KMS-11 (cell line): ENCODE measurements at regions not wholly inside any gene's neighbourhood (a gene's known extent, or its start where the extent isn't known, plus 50 kb on each side); places are given as distances from the start of the nearest gene placed in this dataset.

ENCODE experiments used
- H2AFZ ChIP-seq: fragments of 200-600 bp; sonication (generic); 2 replicates; pipeline ENCODE4 v1.6.1; 2016; ENCODE audit warnings: antibody characterized with exemption, mixed run types, low read depth
- H3K27ac ChIP-seq: fragments of 200-600 bp; sonication (generic); 2 replicates; pipeline ENCODE4 v1.6.1; 2016; ENCODE audit warnings: mild to moderate bottlenecking, mixed run types
- H3K27me3 ChIP-seq: fragments of 200-600 bp; sonication (generic); 2 replicates; pipeline ENCODE4 v1.6.1; 2017; ENCODE audit warnings: mild to moderate bottlenecking, low read depth, mixed run types, moderate library complexity; ENCODE audit not compliant: insufficient read depth
- H3K36me3 ChIP-seq: fragments of 200-600 bp; sonication (generic); 2 replicates; pipeline ENCODE4 v1.6.1; 2017; ENCODE audit warnings: mild to moderate bottlenecking, mixed run types; ENCODE audit not compliant: insufficient read depth
- H3K4me1 ChIP-seq: fragments of 200-600 bp; sonication (generic); 2 replicates; pipeline ENCODE4 v1.6.1; 2016; ENCODE audit warnings: mild to moderate bottlenecking, low read depth, mixed run types; ENCODE audit not compliant: poor library complexity, severe bottlenecking
- H3K4me2 ChIP-seq: fragments of 200-600 bp; sonication (generic); 2 replicates; pipeline ENCODE4 v1.7.0; 2016; ENCODE audit warnings: mild to moderate bottlenecking, mixed run types
- H3K4me3 ChIP-seq: fragments of 200-600 bp; sonication (generic); IDR thresholded peaks from 2 replicates; pipeline ENCODE4 v1.6.1; 2017; ENCODE audit warnings: low read depth, low read length, mixed read lengths; ENCODE audit not compliant: insufficient read depth
- H3K79me2 ChIP-seq: fragments of 200-600 bp; sonication (generic); 2 replicates; pipeline ENCODE4 v1.6.1; 2016; ENCODE audit warnings: low read depth, mixed run types; ENCODE audit not compliant: insufficient read depth
- H3K9ac ChIP-seq: fragments of 200-600 bp; sonication (generic); 2 replicates; pipeline ENCODE4 v1.6.1; 2016; ENCODE audit warnings: mild to moderate bottlenecking, mixed run types
- H4K20me1 ChIP-seq: fragments of 200-600 bp; sonication (generic); 2 replicates; pipeline ENCODE4 v1.6.1; 2016; ENCODE audit warnings: mild to moderate bottlenecking, mixed run types; ENCODE audit not compliant: insufficient read depth
- TF ChIP-seq, protein P1 (sequence below): fragments of 200-600 bp; sonication (generic); conservative IDR thresholded peaks from 2 replicates; pipeline ENCODE4 v1.6.1; 2017; ENCODE audit warnings: low read depth, mild to moderate bottlenecking, antibody characterized with exemption, low read length, moderate library complexity, mixed read lengths

DNA sequence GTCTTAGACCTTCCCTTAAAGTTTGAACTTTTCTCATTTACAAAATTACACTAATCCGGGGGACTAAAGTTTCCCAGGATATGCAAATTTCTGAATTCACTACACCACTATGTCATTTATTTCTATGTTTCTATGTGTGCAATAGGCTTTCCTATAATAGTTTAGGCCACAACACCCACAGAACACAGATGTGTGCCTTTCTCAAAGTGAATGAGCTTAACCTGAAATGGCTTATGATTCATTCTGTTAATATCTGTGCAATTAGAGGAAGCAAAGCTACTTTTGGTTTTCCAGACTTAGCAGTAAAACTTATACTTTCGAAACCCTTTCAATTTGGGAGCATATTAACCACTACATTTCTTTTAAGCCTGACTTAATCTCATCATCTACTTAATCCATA lies 748.1 kb downstream of the GBE1 start:
- no peak overlapping the region for H2AFZ ChIP-seq
- H3K27ac ChIP-seq, result no peak overlapping the region
- H3K27me3 ChIP-seq, result no peaks in the 10 kb centered on the region
- TF ChIP-seq, protein P1, sequence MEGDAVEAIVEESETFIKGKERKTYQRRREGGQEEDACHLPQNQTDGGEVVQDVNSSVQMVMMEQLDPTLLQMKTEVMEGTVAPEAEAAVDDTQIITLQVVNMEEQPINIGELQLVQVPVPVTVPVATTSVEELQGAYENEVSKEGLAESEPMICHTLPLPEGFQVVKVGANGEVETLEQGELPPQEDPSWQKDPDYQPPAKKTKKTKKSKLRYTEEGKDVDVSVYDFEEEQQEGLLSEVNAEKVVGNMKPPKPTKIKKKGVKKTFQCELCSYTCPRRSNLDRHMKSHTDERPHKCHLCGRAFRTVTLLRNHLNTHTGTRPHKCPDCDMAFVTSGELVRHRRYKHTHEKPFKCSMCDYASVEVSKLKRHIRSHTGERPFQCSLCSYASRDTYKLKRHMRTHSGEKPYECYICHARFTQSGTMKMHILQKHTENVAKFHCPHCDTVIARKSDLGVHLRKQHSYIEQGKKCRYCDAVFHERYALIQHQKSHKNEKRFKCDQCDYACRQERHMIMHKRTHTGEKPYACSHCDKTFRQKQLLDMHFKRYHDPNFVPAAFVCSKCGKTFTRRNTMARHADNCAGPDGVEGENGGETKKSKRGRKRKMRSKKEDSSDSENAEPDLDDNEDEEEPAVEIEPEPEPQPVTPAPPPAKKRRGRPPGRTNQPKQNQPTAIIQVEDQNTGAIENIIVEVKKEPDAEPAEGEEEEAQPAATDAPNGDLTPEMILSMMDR, result no peak
- no peaks in the 10 kb centered on the region for H3K79me2 ChIP-seq
- H3K9ac ChIP-seq, result no peak overlapping the region
- no peaks in the 10 kb centered on the region for H3K4me1 ChIP-seq
- no peaks in the 10 kb centered on the region for H3K36me3 ChIP-seq
- no peak overlapping the region for H3K4me2 ChIP-seq
- no peak overlapping the region for H3K4me3 ChIP-seq
- no peaks in the 10 kb centered on the region for H4K20me1 ChIP-seq

GRCh38 chr3:81005992-81006391 lies 755.5 kb downstream of the GBE1 start:
- H3K79me2 ChIP-seq, result no peaks in the 10 kb centered on the region
- no peak overlapping the region for H3K4me3 ChIP-seq
- no peak overlapping the region for H2AFZ ChIP-seq
- no peaks in the 10 kb centered on the region for H4K20me1 ChIP-seq
- H3K9ac ChIP-seq, result no peak overlapping the region
- no peaks in the 10 kb centered on the region for H3K27me3 ChIP-seq
- H3K4me2 ChIP-seq, result no peak overlapping the region
- H3K27ac ChIP-seq, result no peak overlapping the region
- no peaks in the 10 kb centered on the region for H3K4me1 ChIP-seq
- TF ChIP-seq, protein P1, result no peak
- H3K36me3 ChIP-seq, result no peaks in the 10 kb centered on the region

DNA sequence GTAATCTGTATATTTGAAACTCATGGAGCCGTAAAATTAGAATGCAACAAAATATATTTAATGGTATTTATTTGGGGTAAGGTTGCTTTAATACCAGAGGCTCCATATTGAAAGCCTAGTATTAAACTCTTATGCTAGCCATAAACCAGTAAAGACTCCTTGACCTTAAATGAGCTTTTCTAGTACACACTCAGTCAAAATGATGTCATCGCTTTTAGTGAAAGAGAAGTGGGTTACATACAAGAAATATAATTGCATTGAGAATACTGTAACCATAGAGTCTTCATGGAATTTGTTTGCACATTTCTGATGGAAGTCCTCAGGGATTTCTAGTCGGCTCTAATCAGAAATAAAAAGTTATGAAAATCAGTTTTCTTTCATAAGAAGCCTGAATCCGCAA lies 757.6 kb downstream of the GBE1 start:
- Histone ChIP-seq H3K79me2 (no peaks in the 10 kb centered on the region), H3K4me3 (no peak overlapping the region), H3K36me3 (no peaks in the 10 kb centered on the region), H3K4me1 (no peaks in the 10 kb centered on the region), H3K4me2 (no peak overlapping the region), H3K27me3 (no peaks in the 10 kb centered on the region), H2AFZ (no peak overlapping the region), H3K9ac (no peak overlapping the region), H4K20me1 (no peaks in the 10 kb centered on the region), H3K27ac (no peak overlapping the region)
- TF ChIP-seq, protein P1, result no peak

- Histone ChIP-seq H3K4me1 (no peaks in the 10 kb centered on the region), H2AFZ (no peak overlapping the region), H3K4me2 (no peak overlapping the region), H3K4me3 (no peak overlapping the region), H3K79me2 (no peaks in the 10 kb centered on the region), H3K36me3 (no peaks in the 10 kb centered on the region), H3K27ac (no peak overlapping the region), H3K9ac (no peak overlapping the region), H3K27me3 (no peaks in the 10 kb centered on the region), H4K20me1 (no peaks in the 10 kb centered on the region)
- TF ChIP-seq, protein P1, result no peak
Measured at GRCh38 chr3:81003008-81003645, 758.3 kb downstream of the GBE1 start.
